OCI-LY1 (cell line): ENCODE measurements at regions not wholly inside any gene's neighbourhood (a gene's known extent, or its start where the extent isn't known, plus 50 kb on each side); places are given as distances from the start of the nearest gene placed in this dataset.

ENCODE experiments used
- H2AFZ ChIP-seq: fragments of 200-600 bp; sonication (generic), shearing (Covaris generic); 2 replicates; pipeline ENCODE4 v1.6.0; 2014; ENCODE audit warnings: antibody characterized with exemption, mild to moderate bottlenecking, low read length
- H3F3A ChIP-seq: fragments of 200-600 bp; sonication (generic), shearing (Covaris generic); 2 replicates; pipeline ENCODE4 v1.6.0; 2014; ENCODE audit warnings: mild to moderate bottlenecking, antibody characterized with exemption, low read length, moderate library complexity; ENCODE audit not compliant: insufficient read depth
- H3K27ac ChIP-seq: fragments of 200-600 bp; sonication (generic); 2 replicates; pipeline ENCODE4 v1.5.1; 2014; ENCODE audit warnings: low read length, mixed run types, mild to moderate bottlenecking, low read depth; ENCODE audit not compliant: poor library complexity, severe bottlenecking
- H3K27me3 ChIP-seq: fragments of 200-600 bp; sonication (generic); 2 replicates; pipeline ENCODE4 v1.6.0; 2014; ENCODE audit warnings: antibody characterized with exemption, mild to moderate bottlenecking, low read length, moderate library complexity; ENCODE audit not compliant: insufficient read depth
- H3K36me3 ChIP-seq: fragments of 200-600 bp; sonication (generic); 2 replicates; pipeline ENCODE4 v1.6.1; 2014; ENCODE audit warnings: mild to moderate bottlenecking, antibody characterized with exemption, low read length, moderate library complexity, mixed read lengths; ENCODE audit not compliant: insufficient read depth
- H3K4me1 ChIP-seq: fragments of 200-600 bp; sonication (generic); 2 replicates; pipeline ENCODE4 v1.5.1; 2014; ENCODE audit warnings: mild to moderate bottlenecking, low read length, moderate library complexity; ENCODE audit not compliant: insufficient read depth, severe bottlenecking
- H3K4me2 ChIP-seq: fragments of 200-600 bp; sonication (generic), shearing (Covaris generic); 2 replicates; pipeline ENCODE4 v1.6.1; 2014; ENCODE audit warnings: low read length
- H3K4me3 ChIP-seq: fragments of 200-600 bp; sonication (generic); 2 replicates; pipeline ENCODE4 v1.5.1; 2014; ENCODE audit warnings: low read length, low read depth, mild to moderate bottlenecking, mixed read lengths; ENCODE audit not compliant: poor library complexity, severe bottlenecking
- H3K79me2 ChIP-seq: fragments of 200-600 bp; shearing (Covaris generic); 2 replicates; pipeline ENCODE4 v1.6.1; 2016; ENCODE audit warnings: mixed run types, low read length, mixed read lengths; ENCODE audit not compliant: insufficient read depth
- H3K9ac ChIP-seq: fragments of 200-600 bp; sonication (generic), shearing (Covaris generic); 2 replicates; pipeline ENCODE4 v1.6.1; 2014; ENCODE audit warnings: mild to moderate bottlenecking, low read length, mixed read lengths
- H3K9me2 ChIP-seq: fragments of 200-600 bp; sonication (generic), shearing (Covaris generic); 2 replicates; pipeline ENCODE4 v1.6.1; 2014; ENCODE audit warnings: low read depth, mild to moderate bottlenecking, low read length, mixed read lengths
- H3K9me3 ChIP-seq: fragments of 200-600 bp; shearing (Covaris generic); 2 replicates; pipeline ENCODE4 v1.6.1; 2014; ENCODE audit warnings: low read length, mixed read lengths
- H4K20me1 ChIP-seq: fragments of 200-600 bp; sonication (generic), shearing (Covaris generic); 2 replicates; pipeline ENCODE4 v1.6.0; 2016; ENCODE audit warnings: mild to moderate bottlenecking, low read length; ENCODE audit not compliant: insufficient read depth
- EZH2 ChIP-seq: fragments of 200-600 bp; sonication (generic), shearing (Covaris generic); IDR thresholded peaks from 2 replicates; pipeline ENCODE4 v1.8.0; 2017; ENCODE audit warnings: borderline replicate concordance, mixed run types, mild to moderate bottlenecking, antibody characterized with exemption, low read length, moderate library complexity, mixed read lengths
- TF ChIP-seq, protein P1 (sequence below): fragments of 200-600 bp; sonication (generic), shearing (Covaris generic); IDR thresholded peaks from 2 replicates; pipeline ENCODE4 v1.5.1; 2017; ENCODE audit warnings: mild to moderate bottlenecking, antibody characterized with exemption, low read length, moderate library complexity, mixed read lengths

DNA sequence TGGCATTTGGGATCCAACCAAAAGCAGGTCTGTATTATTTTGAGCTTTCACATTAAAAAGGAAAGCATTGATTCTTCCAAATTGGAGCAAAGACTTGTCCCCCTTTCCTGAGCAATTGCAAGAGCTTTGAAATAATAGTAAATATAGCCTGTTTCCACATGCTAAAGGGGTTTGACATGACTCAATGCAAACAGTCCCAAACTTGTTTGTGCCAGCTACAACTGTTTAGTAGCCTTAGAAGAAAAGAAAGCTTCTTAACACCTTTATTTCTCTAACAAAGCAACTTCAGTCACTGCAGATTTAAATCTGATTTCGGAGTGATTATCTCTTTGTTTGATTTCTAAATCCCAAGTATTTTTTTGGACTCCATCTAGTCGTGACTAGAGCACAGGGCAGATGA lies 180.2 kb downstream of the SEMA6D start:
- no peaks in the 10 kb centered on the region for H3K9me3 ChIP-seq
- no peaks in the 10 kb centered on the region for H3K27me3 ChIP-seq
- H3K79me2 ChIP-seq, result no peaks in the 10 kb centered on the region
- no peaks in the 10 kb centered on the region for H3K36me3 ChIP-seq
- H3K9ac ChIP-seq, result no peak overlapping the region
- H3K4me1 ChIP-seq, result no peaks in the 10 kb centered on the region
- no peak overlapping the region for H3K4me2 ChIP-seq
- H3K27ac ChIP-seq, result no peak overlapping the region
- H3K9me2 ChIP-seq, result no peaks in the 10 kb centered on the region
- no peak overlapping the region for H2AFZ ChIP-seq
- no peaks in the 10 kb centered on the region for H4K20me1 ChIP-seq
- H3F3A ChIP-seq, result no peaks in the 10 kb centered on the region
- TF ChIP-seq, protein P1, sequence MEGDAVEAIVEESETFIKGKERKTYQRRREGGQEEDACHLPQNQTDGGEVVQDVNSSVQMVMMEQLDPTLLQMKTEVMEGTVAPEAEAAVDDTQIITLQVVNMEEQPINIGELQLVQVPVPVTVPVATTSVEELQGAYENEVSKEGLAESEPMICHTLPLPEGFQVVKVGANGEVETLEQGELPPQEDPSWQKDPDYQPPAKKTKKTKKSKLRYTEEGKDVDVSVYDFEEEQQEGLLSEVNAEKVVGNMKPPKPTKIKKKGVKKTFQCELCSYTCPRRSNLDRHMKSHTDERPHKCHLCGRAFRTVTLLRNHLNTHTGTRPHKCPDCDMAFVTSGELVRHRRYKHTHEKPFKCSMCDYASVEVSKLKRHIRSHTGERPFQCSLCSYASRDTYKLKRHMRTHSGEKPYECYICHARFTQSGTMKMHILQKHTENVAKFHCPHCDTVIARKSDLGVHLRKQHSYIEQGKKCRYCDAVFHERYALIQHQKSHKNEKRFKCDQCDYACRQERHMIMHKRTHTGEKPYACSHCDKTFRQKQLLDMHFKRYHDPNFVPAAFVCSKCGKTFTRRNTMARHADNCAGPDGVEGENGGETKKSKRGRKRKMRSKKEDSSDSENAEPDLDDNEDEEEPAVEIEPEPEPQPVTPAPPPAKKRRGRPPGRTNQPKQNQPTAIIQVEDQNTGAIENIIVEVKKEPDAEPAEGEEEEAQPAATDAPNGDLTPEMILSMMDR, result no peak
- no peak for TF ChIP-seq EZH2
- H3K4me3 ChIP-seq, result no peak overlapping the region

DNA sequence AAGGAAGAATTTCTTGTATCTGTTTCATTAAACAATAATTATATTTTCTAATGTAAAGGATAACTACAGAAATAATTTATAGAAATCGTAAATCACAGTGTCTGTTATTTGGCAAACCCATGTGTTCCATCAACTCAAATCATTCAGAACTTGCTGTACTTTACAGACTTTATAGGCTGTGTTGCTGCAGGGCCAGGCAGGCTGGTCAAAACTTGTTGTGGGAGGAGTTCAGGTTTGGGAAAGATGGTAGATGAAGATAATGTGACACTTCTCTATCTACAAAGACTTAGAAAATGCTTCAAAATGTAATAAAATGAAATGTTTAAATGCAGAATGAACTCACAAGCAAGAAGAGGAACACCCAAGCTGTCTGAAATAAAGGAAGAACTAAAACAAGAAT lies 183.4 kb downstream of the SEMA6D start:
- H3K4me2 ChIP-seq, result no peak overlapping the region
- no peaks in the 10 kb centered on the region for H3K4me1 ChIP-seq
- no peaks in the 10 kb centered on the region for H3K79me2 ChIP-seq
- no peak overlapping the region for H3K4me3 ChIP-seq
- no peaks in the 10 kb centered on the region for H3K9me2 ChIP-seq
- H3K9me3 ChIP-seq, result 0 out of 2 replicates have a peak, but pooled peaks cover 2% of the 10 kb centered on the region
- no peaks in the 10 kb centered on the region for H3K36me3 ChIP-seq
- no peak overlapping the region for H3K9ac ChIP-seq
- no peaks in the 10 kb centered on the region for H3F3A ChIP-seq
- no peaks in the 10 kb centered on the region for H3K27me3 ChIP-seq
- H4K20me1 ChIP-seq, result no peaks in the 10 kb centered on the region
- no peak overlapping the region for H2AFZ ChIP-seq
- H3K27ac ChIP-seq, result no peak overlapping the region
- TF ChIP-seq, protein P1, result no peak
- TF ChIP-seq EZH2, result no peak

DNA sequence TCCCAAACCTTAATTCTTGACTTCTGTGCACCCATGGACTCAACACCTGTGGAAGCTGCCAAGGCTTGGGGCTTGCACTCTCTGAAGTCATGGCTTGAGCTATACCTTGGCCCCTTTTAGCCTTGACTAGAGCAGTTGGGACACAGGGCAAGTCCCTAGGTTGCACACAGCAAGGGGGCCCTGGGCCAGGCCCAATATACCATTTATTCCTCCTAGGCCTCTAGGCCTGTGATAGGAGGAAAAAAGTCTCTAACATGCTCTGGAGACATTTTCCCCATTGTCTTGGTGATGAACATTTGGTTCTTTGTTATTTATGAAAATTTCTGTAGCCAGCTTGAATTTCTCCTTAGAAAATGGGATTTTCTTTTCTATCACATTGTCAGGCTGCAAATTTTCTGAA lies 186.1 kb downstream of the SEMA6D start:
- Histone ChIP-seq H3K79me2 (no peaks in the 10 kb centered on the region), H3K9me3 (0 out of 2 replicates have a peak, but pooled peaks cover 2% of the 10 kb centered on the region), H3K36me3 (no peaks in the 10 kb centered on the region), H3K9me2 (no peaks in the 10 kb centered on the region), H3K9ac (no peak overlapping the region), H3K4me2 (no peak overlapping the region), H2AFZ (no peak overlapping the region), H4K20me1 (no peaks in the 10 kb centered on the region), H3F3A (no peaks in the 10 kb centered on the region), H3K27ac (no peak overlapping the region), H3K4me1 (no peaks in the 10 kb centered on the region), H3K27me3 (no peaks in the 10 kb centered on the region), H3K4me3 (no peak overlapping the region)
- TF ChIP-seq EZH2, result no peak
- TF ChIP-seq, protein P1, result no peak
